ENCODE measurements at regions not wholly inside any gene's neighbourhood (a gene's known extent, or its start where the extent isn't known, plus 50 kb on each side); places are given as distances from the start of the nearest gene placed in this dataset.

GRCh38 chr1:63027176-63027575 lies 243.2 kb downstream of the ATG4C start:
- Histone ChIP-seq H3K9me3 (ENCODE audit: control insufficient read depth in 1 of 2, insufficient read depth in 1 of 2, low read depth in 1 of 2, low read length in 2 of 2) (no peaks in the 10 kb centered on the region), H3K36me3 (ENCODE audit: control insufficient read depth in 1 of 2, insufficient read depth in 2 of 2, low read length in 2 of 2) (no peaks in the 10 kb centered on the region), H3K9ac (ENCODE audit: low read length) (no peak overlapping the region), H3K27me3 (ENCODE audit: insufficient read depth, low read length) (peaks cover 15% of the 10 kb centered on the region), H3K4me2 (ENCODE audit: low read length) (no peak overlapping the region), H3K9me2 (ENCODE audit: insufficient read depth) (no peaks in the 10 kb centered on the region), H3K79me2 (ENCODE audit: insufficient read depth, low read length) (no peaks in the 10 kb centered on the region), H3K27ac (ENCODE audit: low read depth, low read length) (no peak overlapping the region), H3K4me3 (replicated peaks in 1 of 2; ENCODE audit: low read depth in 1 of 2, low read length in 2 of 2) (no peak overlapping the region), H3K4me1 (ENCODE audit: control insufficient read depth in 1 of 2, insufficient read depth in 2 of 2, low read length in 2 of 2) (no peaks in the 10 kb centered on the region), H2AFZ (ENCODE audit: low read depth, low read length, poor library complexity, severe bottlenecking) (no peak overlapping the region), H4K20me1 (ENCODE audit: insufficient read depth) (no peaks in the 10 kb centered on the region)
- no peak for ATAC-seq
- ChIA-PET CTCF (no interaction called here), RAD21 (ENCODE audit: low non-redundant PET in 1 of 2, low total read pairs in 2 of 2, uncharacterized antibody in 2 of 2, unreplicated experiment in 2 of 2) (no interaction called here), POLR2A (no interaction called here)
- no peak for DNase-seq (ENCODE audit: low read depth, low spot score)
- intact Hi-C loops (cut with micrococcal nuclease): no loop called here
- TF ChIP-seq TCF7L2 (IDR thresholded peaks at IDR 0.05; ENCODE audit: borderline replicate concordance, extremely low read depth, insufficient read depth, insufficient read length): no peak
- no peak for TF ChIP-seq YY1 (IDR thresholded peaks at IDR 0.05; ENCODE audit: extremely low read depth, insufficient replicate concordance, low read depth, low read length)
- no peak for TF ChIP-seq SP1 (IDR thresholded peaks at IDR 0.05; ENCODE audit: low read depth)
- TF ChIP-seq RAD21 (IDR thresholded peaks at IDR 0.05; ENCODE audit: low read depth): no peak
- no peak for TF ChIP-seq EGR1 (IDR thresholded peaks at IDR 0.05; ENCODE audit: low read depth)
- no peak for TF ChIP-seq CTCF (IDR thresholded peaks at IDR 0.05 in 2 of 3, conservative IDR thresholded peaks at IDR 0.05 in 1 of 3; ENCODE audit: borderline replicate concordance in 1 of 3, insufficient read depth in 1 of 3, low read depth in 2 of 3, low read length in 2 of 3)
- TF ChIP-seq POLR2AphosphoS5 (IDR thresholded peaks at IDR 0.05; ENCODE audit: low read depth, low read length): no peak
- no peak for TF ChIP-seq CBX3 (IDR thresholded peaks at IDR 0.05; ENCODE audit: low read depth)
- TF ChIP-seq EZH2 (IDR thresholded peaks at IDR 0.05): no peak
- no peak for TF ChIP-seq ZBTB33 (IDR thresholded peaks at IDR 0.05; ENCODE audit: extremely low read depth, insufficient replicate concordance, low read length)
- TF ChIP-seq MAX (IDR thresholded peaks at IDR 0.05): no peak
- TF ChIP-seq SIN3A (IDR thresholded peaks at IDR 0.05; ENCODE audit: low read depth): no peak
- TF ChIP-seq JUND (IDR thresholded peaks at IDR 0.05): no peak
- no peak for TF ChIP-seq REST (IDR thresholded peaks at IDR 0.05; ENCODE audit: low read depth)
- TF ChIP-seq CEBPB (IDR thresholded peaks at IDR 0.05; ENCODE audit: low read depth): no peak
- no peak for TF ChIP-seq POLR2A (IDR thresholded peaks at IDR 0.05; ENCODE audit: borderline replicate concordance, extremely low read depth, insufficient read depth, insufficient read length)
- TF ChIP-seq EZH2phosphoT487 (IDR thresholded peaks at IDR 0.05; ENCODE audit: borderline replicate concordance): no peak
- TF ChIP-seq ZFX (IDR thresholded peaks at IDR 0.05): no peak
- BruUV-seq (replicated peaks): no TSS peak
